PC-3 (cell line): ENCODE measurements at regions not wholly inside any gene's neighbourhood (a gene's known extent, or its start where the extent isn't known, plus 50 kb on each side); places are given as distances from the start of the nearest gene placed in this dataset.

Experiments used
- CTCF ChIP-seq: fragments of 300-600 bp; sonication (generic); conservative IDR thresholded peaks from 2 replicates; pipeline ENCODE4 v1.5.1; 2017; ENCODE audit warnings: antibody characterized with exemption, low read depth, mild to moderate bottlenecking, low read length
- EZH2 ChIP-seq: fragments of 300-600 bp; sonication (generic); IDR thresholded peaks from one replicate; pipeline ENCODE4 v1.6.1; 2017; ENCODE audit warnings: antibody characterized with exemption, mild to moderate bottlenecking, low read length; ENCODE audit not compliant: unreplicated experiment

- TF ChIP-seq CTCF (no peak), EZH2 (no peak)
These were observed 254.2 kb downstream of the KIF21A start for GRCh38 chr12:39188689-39189088.
